ENCODE measurements at regions not wholly inside any gene's neighbourhood (a gene's known extent, or its start where the extent isn't known, plus 50 kb on each side); places are given as distances from the start of the nearest gene placed in this dataset.

GRCh38 chr4:116150152-116150551 lies 935.2 kb downstream of the TRAM1L1 start:
- Histone ChIP-seq H3K36me3 (ENCODE audit: control insufficient read depth in 4 of 4, insufficient read depth in 4 of 4, low read length in 4 of 4) (no peaks in the 10 kb centered on the region), H3K4me3 (no peak overlapping the region)
- 90 to 93% methylated on average over 1 of the region's 1 CpG for WGBS, 2 donors

GRCh38 chr4:116143198-116143597 lies 942.2 kb downstream of the TRAM1L1 start:
- no peak for TF ChIP-seq CTCF (IDR thresholded peaks at IDR 0.05; ENCODE audit: control extremely low read depth, extremely low read depth)
- Histone ChIP-seq H3K27ac (ENCODE audit: low read depth in 1 of 2, low read length in 1 of 2) (no peak overlapping the region), H3K9ac (ENCODE audit: insufficient read depth in 1 of 2, low read length in 2 of 2) (no peak overlapping the region), H3K4me3 (no peak overlapping the region), H3K9me3 (ENCODE audit: control insufficient read depth in 4 of 4, insufficient read depth in 3 of 4, low read length in 3 of 4) (no peaks in the 10 kb centered on the region), H3K36me3 (ENCODE audit: control insufficient read depth in 4 of 4, insufficient read depth in 4 of 4, low read length in 4 of 4) (no peaks in the 10 kb centered on the region), H3K27me3 (ENCODE audit: control insufficient read depth in 3 of 3, insufficient read depth in 3 of 3, low read length in 2 of 3) (no peaks in the 10 kb centered on the region), H3K4me1 (ENCODE audit: control insufficient read depth in 5 of 5, insufficient read depth in 5 of 5, low read length in 5 of 5) (no peaks in the 10 kb centered on the region)
- DNase-seq (no peak), ATAC-seq (ENCODE audit: insufficient read depth, low FRiP score) (no peak)
- 72 to 77% methylated on average over 2 of the region's 2 CpGs for WGBS, 2 donors

More at GRCh38 chr4:116150152-116150551, 935.2 kb downstream of the TRAM1L1 start:
- ATAC-seq (ENCODE audit: insufficient read depth, low FRiP score) (no peak), DNase-seq (no peak)
- Histone ChIP-seq H3K9ac (ENCODE audit: insufficient read depth in 1 of 2, low read length in 2 of 2) (no peak overlapping the region), H3K27me3 (ENCODE audit: control insufficient read depth in 3 of 3, insufficient read depth in 3 of 3, low read length in 2 of 3) (no peaks in the 10 kb centered on the region), H3K27ac (ENCODE audit: low read depth in 1 of 2, low read length in 1 of 2) (no peak overlapping the region), H3K4me1 (ENCODE audit: control insufficient read depth in 5 of 5, insufficient read depth in 5 of 5, low read length in 5 of 5) (no peaks in the 10 kb centered on the region), H3K9me3 (ENCODE audit: control insufficient read depth in 4 of 4, insufficient read depth in 3 of 4, low read length in 3 of 4) (peaks cover 0 to 3% (median 0%) of the 10 kb centered on the region in 4 donors)
- no peak for TF ChIP-seq CTCF (IDR thresholded peaks at IDR 0.05; ENCODE audit: control extremely low read depth, extremely low read depth)

GRCh38 chr4:116132946-116133345 lies 952.4 kb downstream of the TRAM1L1 start:
- ATAC-seq (ENCODE audit: insufficient read depth, low FRiP score): no peak
- Histone ChIP-seq H3K4me1 (ENCODE audit: control insufficient read depth in 5 of 5, insufficient read depth in 5 of 5, low read length in 5 of 5) (no peaks in the 10 kb centered on the region), H3K36me3 (ENCODE audit: control insufficient read depth in 4 of 4, insufficient read depth in 4 of 4, low read length in 4 of 4) (no peaks in the 10 kb centered on the region), H3K4me3 (no peak overlapping the region), H3K9ac (ENCODE audit: insufficient read depth in 1 of 2, low read length in 2 of 2) (no peak overlapping the region), H3K9me3 (ENCODE audit: control insufficient read depth in 4 of 4, insufficient read depth in 3 of 4, low read length in 3 of 4) (peaks cover 0 to 2% (median 0%) of the 10 kb centered on the region in 4 donors), H3K27me3 (ENCODE audit: control insufficient read depth in 3 of 3, insufficient read depth in 3 of 3, low read length in 2 of 3) (no peaks in the 10 kb centered on the region), H3K27ac (ENCODE audit: low read depth in 1 of 2, low read length in 1 of 2) (no peak overlapping the region)
- WGBS, 2 donors: 90 to 91% methylated on average over 3 of the region's 3 CpGs
- TF ChIP-seq CTCF (IDR thresholded peaks at IDR 0.05; ENCODE audit: control extremely low read depth, extremely low read depth): no peak
- DNase-seq: no peak

GRCh38 chr4:116126794-116127193 lies 958.6 kb downstream of the TRAM1L1 start:
- H3K36me3 ChIP-seq (ENCODE audit: control insufficient read depth in 4 of 4, insufficient read depth in 4 of 4, low read length in 4 of 4): no peaks in the 10 kb centered on the region
- no peak overlapping the region for H3K27ac ChIP-seq (ENCODE audit: low read depth in 1 of 2, low read length in 1 of 2)
- no peak for DNase-seq
- no peak overlapping the region for H3K9ac ChIP-seq (ENCODE audit: insufficient read depth in 1 of 2, low read length in 2 of 2)
- H3K4me3 ChIP-seq: no peak overlapping the region
- H3K9me3 ChIP-seq (ENCODE audit: control insufficient read depth in 4 of 4, insufficient read depth in 3 of 4, low read length in 3 of 4): no peaks in the 10 kb centered on the region
- 94 to 96% methylated on average over 2 of the region's 2 CpGs for WGBS, 2 donors
- H3K27me3 ChIP-seq (ENCODE audit: control insufficient read depth in 3 of 3, insufficient read depth in 3 of 3, low read length in 2 of 3): no peaks in the 10 kb centered on the region
- no peak for TF ChIP-seq CTCF (IDR thresholded peaks at IDR 0.05; ENCODE audit: control extremely low read depth, extremely low read depth)
- no peaks in the 10 kb centered on the region for H3K4me1 ChIP-seq (ENCODE audit: control insufficient read depth in 5 of 5, insufficient read depth in 5 of 5, low read length in 5 of 5)
- no peak for ATAC-seq (ENCODE audit: insufficient read depth, low FRiP score)

Data from lung (tissue), 11 donors.